HepG2 (cell line): ENCODE measurements at regions not wholly inside any gene's neighbourhood (a gene's known extent, or its start where the extent isn't known, plus 50 kb on each side); places are given as distances from the start of the nearest gene placed in this dataset.
A peak's percentile ranks its signal among the peaks of the same experiment; 100 is the strongest.

ENCODE experiments used
- CREB1 ChIP-seq, 2 experiments: fragments of 450-650 bp in 1 of 2; IDR thresholded peaks; 2 replicates each; pipeline ENCODE4 v1.6.1; 2016 to 2017; ENCODE audit warnings: control low read depth in 1 of 2, mild to moderate bottlenecking in 1 of 2, missing compliant biosample characterization in 1 of 2, missing genetic modification characterization in 1 of 2
- ESRRA ChIP-seq: sonication (generic); formaldehyde crosslinking; IDR thresholded peaks from 2 replicates; pipeline ENCODE4 v1.5.1; 2020; ENCODE audit warnings: mild to moderate bottlenecking, low read depth, missing genetic modification reagents
- IKZF5 ChIP-seq: IDR thresholded peaks from 2 replicates; pipeline ENCODE4 v1.6.1; 2018; ENCODE audit warnings: missing genetic modification reagents, mild to moderate bottlenecking, missing compliant biosample characterization
- MED1 ChIP-seq: sonication (generic); formaldehyde crosslinking; IDR thresholded peaks from 2 replicates; pipeline ENCODE4 v1.4.0; 2020; ENCODE audit warnings: missing genetic modification reagents
- MED13 ChIP-seq: sonication (generic); formaldehyde crosslinking; IDR thresholded peaks from 2 replicates; pipeline ENCODE4 v1.5.0; 2020; ENCODE audit warnings: missing genetic modification reagents
- NCOA2 ChIP-seq: sonication (generic); formaldehyde crosslinking; IDR thresholded peaks from 2 replicates; pipeline ENCODE4 v1.8.0; 2022; ENCODE audit warnings: inconsistent platforms
- NR2F1 ChIP-seq, 2 experiments: fragments of 450-650 bp in 1 of 2; formaldehyde crosslinking in 1 of 2; IDR thresholded peaks; 2 replicates each; pipeline versions ENCODE4 v1.5.0 to v1.6.1; 2016 to 2020; ENCODE audit warnings: mild to moderate bottlenecking in 1 of 2, missing compliant biosample characterization in 1 of 2, missing genetic modification reagents in 1 of 2, moderate library complexity in 1 of 2
- PITX1 ChIP-seq: sonication (generic); formaldehyde crosslinking; IDR thresholded peaks from 2 replicates; pipeline ENCODE4 v1.5.1; 2020; ENCODE audit warnings: mild to moderate bottlenecking, missing genetic modification reagents
- RXRA ChIP-seq: sonication (generic); formaldehyde crosslinking; IDR thresholded peaks from 2 replicates; pipeline ENCODE4 v1.5.1; 2020; ENCODE audit warnings: missing genetic modification reagents
- SOX5 ChIP-seq: IDR thresholded peaks from 2 replicates; pipeline ENCODE4 v1.6.1; 2016; ENCODE audit warnings: borderline replicate concordance
- ZBTB14 ChIP-seq: sonication (generic); formaldehyde crosslinking; IDR thresholded peaks from 2 replicates; pipeline ENCODE4 v1.4.0; 2020; ENCODE audit warnings: missing genetic modification reagents
- ZKSCAN8 ChIP-seq: IDR thresholded peaks from 2 replicates; pipeline ENCODE4 v1.6.1; 2016; ENCODE audit warnings: borderline replicate concordance, missing genetic modification reagents, missing compliant biosample characterization
- ZNF574 ChIP-seq: sonication (generic); formaldehyde crosslinking; IDR thresholded peaks from 2 replicates; pipeline ENCODE4 v1.4.0; 2020; ENCODE audit warnings: missing genetic modification reagents
- ZNF652 ChIP-seq: IDR thresholded peaks from 2 replicates; pipeline ENCODE4 v1.6.1; 2016; ENCODE audit warnings: low read depth, borderline replicate concordance
- ZNF687 ChIP-seq: sonication (generic); formaldehyde crosslinking; IDR thresholded peaks from 2 replicates; pipeline ENCODE4 v1.5.1; 2020; ENCODE audit warnings: mild to moderate bottlenecking, missing genetic modification reagents, moderate library complexity
- ZSCAN29 ChIP-seq: sonication (generic); formaldehyde crosslinking; conservative IDR thresholded peaks from 2 replicates; pipeline ENCODE4 v1.4.0; 2020; ENCODE audit warnings: mild to moderate bottlenecking, missing genetic modification reagents

GRCh38 chr1:213793482-213794067 is 194.2 kb upstream of the PROX1 start (continued):
- TF ChIP-seq ZNF687 (CRISPR knock-in tag): no peak
- TF ChIP-seq NCOA2 (CRISPR knock-in tag): peak; percentile 89
- no peak for TF ChIP-seq CREB1 (IDR thresholded peaks at IDR 0.05)
- peak; percentile 41; the same call in 1 of the 2 replicates for TF ChIP-seq CREB1 (CRISPR knock-in tag; IDR thresholded peaks at IDR 0.05)
- TF ChIP-seq IKZF5 (CRISPR knock-in tag): peak; percentile 43; the same call in 1 of the 2 replicates
- TF ChIP-seq ZNF574: peak; percentile 53; the same call in 1 of the 2 replicates
- TF ChIP-seq NR2F1 (CRISPR knock-in tag; IDR thresholded peaks at IDR 0.05): no peak
- TF ChIP-seq ZBTB14 (CRISPR knock-in tag): no peak
- no peak for TF ChIP-seq ZNF652 (CRISPR knock-in tag)
- TF ChIP-seq ESRRA: peak; percentile 70
- TF ChIP-seq RXRA (CRISPR knock-in tag): no peak
- TF ChIP-seq ZSCAN29 (CRISPR knock-in tag): peak; percentile 52; the same call in 1 of the 2 replicates
- TF ChIP-seq MED13: peak; percentile 78
- TF ChIP-seq ZKSCAN8 (CRISPR knock-in tag): no peak; the same call in 1 of the 2 replicates
- peak; percentile 87 for TF ChIP-seq MED1 (CRISPR knock-in tag)
- peak; percentile 24; the same call in 1 of the 2 replicates for TF ChIP-seq SOX5
- TF ChIP-seq PITX1: peak; percentile 43; the same call in 1 of the 2 replicates
